ENCODE measurements at regions not wholly inside any gene's neighbourhood (a gene's known extent, or its start where the extent isn't known, plus 50 kb on each side); places are given as distances from the start of the nearest gene placed in this dataset.

DNA sequence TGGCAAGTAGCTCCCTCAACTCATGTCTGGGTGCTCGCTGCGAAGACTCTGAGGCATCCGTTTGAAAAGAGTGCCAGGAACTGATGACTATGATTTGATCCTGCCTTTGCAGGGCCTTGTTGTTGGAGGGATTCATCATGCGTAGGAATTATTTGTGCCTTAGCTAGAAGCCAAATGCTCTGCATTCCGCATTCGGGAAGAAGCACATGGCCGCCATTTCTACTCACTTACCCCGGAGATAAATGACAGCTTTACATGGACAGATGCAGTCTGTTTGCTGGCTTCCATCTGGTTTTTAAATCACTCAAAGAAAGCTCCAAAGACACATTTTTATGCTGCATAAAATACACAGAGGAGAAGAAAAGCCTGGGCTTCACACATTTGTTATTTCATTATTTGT, 363.3 kb upstream of the CDH4 start:
- Histone ChIP-seq H3K4me3 (no peak overlapping the region), H3K36me3 (replicated peaks) (no peaks in the 10 kb centered on the region), H3K27me3 (ENCODE audit: low read depth) (no peaks in the 10 kb centered on the region), H3K4me1 (no peaks in the 10 kb centered on the region), H3K9me3 (no peaks in the 10 kb centered on the region)
- no peak for DNase-seq (ENCODE audit: low spot score in 2 of 2)
- in situ Hi-C loops (cut with MboI; ENCODE audit: low sequenced_read_pairs): no loop called here

DNA sequence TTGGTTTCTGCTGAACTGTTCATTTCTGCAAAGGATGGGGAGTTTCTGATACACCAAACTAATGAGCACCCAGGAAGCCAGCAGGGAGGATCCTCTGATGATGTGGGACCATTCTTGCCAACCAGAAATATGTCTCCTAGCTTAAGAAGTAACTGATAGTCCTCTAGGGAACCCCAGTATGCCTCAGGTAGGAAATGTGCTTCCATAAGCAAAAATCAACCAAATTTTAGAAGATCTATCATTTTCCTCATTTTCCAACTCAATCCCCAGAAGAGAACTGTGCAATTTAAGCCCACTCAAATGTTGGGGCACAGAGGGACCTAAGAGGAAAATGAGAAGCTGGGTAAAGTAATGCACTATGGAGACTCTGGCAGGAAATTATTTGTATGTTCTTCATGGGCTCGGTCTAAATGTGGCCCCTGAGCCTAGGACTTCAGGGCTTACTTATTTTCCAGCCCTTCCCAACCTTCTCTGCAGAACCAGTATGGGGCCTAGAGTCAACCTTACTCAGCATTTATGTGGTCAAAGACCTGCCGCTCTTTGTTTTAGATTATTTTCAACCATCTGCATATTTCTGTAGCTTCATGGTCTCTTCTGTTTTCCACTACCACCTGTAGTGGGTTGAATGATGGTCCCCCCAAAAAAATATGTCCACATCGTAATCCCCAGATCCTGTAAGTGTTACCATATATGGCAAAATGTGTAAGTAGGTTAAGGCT, 359.8 kb upstream of the CDH4 start:
- Histone ChIP-seq H3K9me3 (no peaks in the 10 kb centered on the region), H3K27me3 (ENCODE audit: low read depth) (no peaks in the 10 kb centered on the region), H3K36me3 (replicated peaks) (no peaks in the 10 kb centered on the region), H3K4me1 (no peaks in the 10 kb centered on the region), H3K4me3 (no peak overlapping the region)
- in situ Hi-C loops (cut with MboI; ENCODE audit: low sequenced_read_pairs): no loop called here
- DNase-seq (ENCODE audit: low spot score in 2 of 2): no peak

DNA sequence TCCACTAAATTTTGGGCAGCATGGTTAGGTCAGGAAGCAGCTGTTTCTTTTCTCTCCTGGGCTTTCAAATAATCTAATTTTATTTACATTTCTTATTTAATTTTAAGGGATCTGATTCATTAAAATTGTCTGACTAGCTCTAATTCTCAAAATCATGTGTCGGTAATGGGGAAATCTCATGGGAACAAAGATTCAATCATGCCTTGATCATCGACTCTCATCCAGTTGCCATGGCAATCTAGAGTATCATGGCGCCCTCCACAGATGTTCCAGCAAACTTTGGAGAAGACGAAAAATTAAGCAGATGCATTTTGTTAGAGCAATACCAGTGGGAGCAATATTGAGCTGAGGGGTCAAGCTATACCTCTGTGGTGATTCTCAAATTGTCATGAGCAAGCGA, 358.0 kb upstream of the CDH4 start:
- Histone ChIP-seq H3K4me1 (no peaks in the 10 kb centered on the region), H3K9me3 (no peaks in the 10 kb centered on the region; the same call in 1 of the 2 replicates), H3K27me3 (ENCODE audit: low read depth) (no peaks in the 10 kb centered on the region), H3K36me3 (replicated peaks) (no peaks in the 10 kb centered on the region), H3K4me3 (no peak overlapping the region)
- in situ Hi-C loops (cut with MboI; ENCODE audit: low sequenced_read_pairs): no loop called here
- DNase-seq (ENCODE audit: low spot score in 2 of 2): no peak

DNA sequence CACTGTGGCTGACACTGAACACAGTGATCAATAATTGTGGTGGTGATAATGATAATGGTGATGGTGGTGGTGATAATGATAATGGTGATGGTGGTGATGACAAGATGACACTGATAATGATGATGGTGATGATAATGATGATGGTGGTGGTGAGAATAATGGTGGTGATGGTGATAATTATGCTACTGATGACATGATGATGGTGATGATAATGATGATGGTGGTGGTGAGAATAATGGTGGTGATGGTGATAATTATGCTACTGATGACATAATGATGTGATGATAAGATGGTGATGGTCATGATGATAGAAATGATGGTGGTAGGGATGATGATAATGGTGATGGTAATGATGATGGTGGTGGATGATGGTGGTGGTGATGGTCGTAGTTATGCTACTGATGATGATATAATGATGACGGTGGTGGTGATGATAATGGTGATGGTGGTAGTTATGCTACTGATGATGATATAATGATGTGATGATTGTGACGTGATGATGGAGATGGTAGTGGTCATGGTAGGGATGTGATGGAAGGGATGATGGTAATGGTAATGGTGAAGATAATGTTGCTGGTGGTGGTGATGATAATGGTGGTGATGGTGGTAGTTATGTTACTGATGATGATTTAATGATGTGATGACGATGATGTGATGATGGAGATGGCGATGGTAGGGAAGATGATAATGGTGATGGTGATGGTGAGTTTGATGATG, 356.5 kb upstream of the CDH4 start:
- H3K27me3 ChIP-seq (ENCODE audit: low read depth): no peaks in the 10 kb centered on the region
- H3K9me3 ChIP-seq: no peaks in the 10 kb centered on the region; the same call in 1 of the 2 replicates
- H3K4me1 ChIP-seq: no peaks in the 10 kb centered on the region
- H3K36me3 ChIP-seq (replicated peaks): no peaks in the 10 kb centered on the region
- H3K4me3 ChIP-seq: no peak overlapping the region
- in situ Hi-C loops (cut with MboI; ENCODE audit: low sequenced_read_pairs): no loop called here
- DNase-seq (ENCODE audit: low spot score in 2 of 2): no peak

DNA sequence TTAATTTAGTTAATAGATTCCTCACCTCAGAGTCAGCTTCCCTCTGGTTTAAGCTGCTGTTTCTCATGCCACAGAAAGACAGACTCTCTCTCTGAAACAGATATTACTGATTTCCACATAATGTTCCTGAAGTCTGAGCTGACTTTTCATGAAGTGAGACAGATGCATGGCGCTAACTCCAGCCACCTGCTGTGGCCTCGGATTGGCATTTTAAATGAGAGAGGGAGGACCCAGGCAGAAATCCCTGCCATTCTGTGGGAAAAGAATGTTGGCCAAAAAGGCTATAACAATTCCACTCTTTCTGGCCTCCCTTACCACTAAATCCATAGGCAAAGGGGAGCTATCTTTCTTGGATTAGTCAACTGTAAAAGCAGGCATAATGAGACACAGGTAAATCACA, 354.1 kb upstream of the CDH4 start:
- H3K4me1 ChIP-seq: no peaks in the 10 kb centered on the region
- H3K9me3 ChIP-seq: no peaks in the 10 kb centered on the region; the same call in 1 of the 2 replicates
- no peak overlapping the region for H3K4me3 ChIP-seq
- H3K27me3 ChIP-seq (ENCODE audit: low read depth): no peaks in the 10 kb centered on the region
- no peak for DNase-seq (ENCODE audit: low spot score in 2 of 2)
- in situ Hi-C loops (cut with MboI; ENCODE audit: low sequenced_read_pairs): no loop called here
- H3K36me3 ChIP-seq (replicated peaks): no peaks in the 10 kb centered on the region

DNA sequence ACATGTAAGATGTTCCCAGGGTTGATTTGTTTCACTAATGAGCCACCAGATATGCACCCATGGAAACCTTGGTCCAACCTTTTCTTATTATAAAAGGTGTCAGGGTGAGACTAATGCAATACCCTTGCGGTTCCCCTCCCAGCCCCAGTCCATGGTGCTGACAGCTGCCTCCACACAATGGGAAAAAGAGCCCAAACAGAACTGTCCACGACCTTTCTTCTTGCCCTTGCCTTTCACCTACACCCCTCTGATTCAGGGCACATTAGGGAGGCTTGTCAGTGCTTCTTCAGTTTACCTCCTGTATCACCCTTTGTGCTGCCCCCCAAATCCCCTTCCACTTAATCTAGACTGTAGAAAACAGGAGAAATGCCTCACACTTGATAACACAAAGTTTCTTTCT, 352.7 kb upstream of the CDH4 start:
- no peaks in the 10 kb centered on the region; the same call in 1 of the 2 replicates for H3K9me3 ChIP-seq
- no peak overlapping the region for H3K4me3 ChIP-seq
- DNase-seq (ENCODE audit: low spot score in 2 of 2): no peak
- H3K27me3 ChIP-seq (ENCODE audit: low read depth): no peaks in the 10 kb centered on the region
- in situ Hi-C loops (cut with MboI; ENCODE audit: low sequenced_read_pairs): no loop called here
- H3K4me1 ChIP-seq: no peaks in the 10 kb centered on the region
- H3K36me3 ChIP-seq (replicated peaks): no peaks in the 10 kb centered on the region

DNA sequence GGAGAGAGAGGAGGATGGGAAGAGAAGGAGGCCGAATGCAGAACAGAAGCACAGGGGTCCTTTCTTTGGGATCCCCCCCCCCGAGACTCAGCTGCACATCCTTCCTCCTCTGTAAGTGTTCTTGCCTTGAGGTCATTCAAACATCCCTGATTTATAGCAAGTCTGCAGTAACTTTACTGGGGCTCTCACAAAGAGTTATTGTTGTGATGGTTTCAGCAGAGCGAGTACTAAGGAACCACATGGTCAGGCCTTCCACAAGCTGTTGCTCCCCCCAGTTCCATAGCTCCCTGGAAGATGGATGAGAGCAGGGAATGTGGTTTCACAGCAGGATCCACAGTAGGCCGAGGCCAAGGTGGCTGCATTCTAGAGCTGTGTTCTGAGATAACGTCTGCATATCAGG, 351.4 kb upstream of the CDH4 start:
- H3K4me1 ChIP-seq: no peaks in the 10 kb centered on the region
- in situ Hi-C loops (cut with MboI; ENCODE audit: low sequenced_read_pairs): no loop called here

DNA sequence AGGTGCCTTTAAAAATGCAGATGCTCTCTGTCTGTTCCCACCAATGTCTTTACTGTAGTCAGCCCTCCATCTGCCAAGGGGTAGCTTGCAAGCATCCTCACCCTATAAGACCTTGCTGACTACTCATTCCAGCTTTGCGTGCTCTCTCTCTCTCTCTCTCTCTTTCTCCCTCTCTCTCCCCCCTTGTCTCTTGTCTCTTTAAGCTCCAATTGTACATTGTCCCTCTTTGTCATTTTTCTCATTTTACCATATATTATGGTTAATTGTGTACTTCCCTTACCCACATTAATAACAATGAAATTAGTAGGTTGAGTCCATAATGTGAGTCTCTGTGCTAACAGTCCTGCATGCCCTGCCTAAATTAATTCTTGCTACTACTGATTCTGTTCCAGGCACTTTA, 350.2 kb upstream of the CDH4 start:
- Histone ChIP-seq H3K9me3 (no peaks in the 10 kb centered on the region; the same call in 1 of the 2 replicates), H3K27me3 (ENCODE audit: low read depth) (no peaks in the 10 kb centered on the region), H3K36me3 (replicated peaks) (no peaks in the 10 kb centered on the region), H3K4me1 (no peaks in the 10 kb centered on the region), H3K4me3 (no peak overlapping the region)
- no peak for DNase-seq (ENCODE audit: low spot score in 2 of 2)
- in situ Hi-C loops (cut with MboI; ENCODE audit: low sequenced_read_pairs): no loop called here

More for the DNA sequence above, 351.4 kb upstream of the CDH4 start:
- Histone ChIP-seq H3K27me3 (ENCODE audit: low read depth) (no peaks in the 10 kb centered on the region), H3K36me3 (replicated peaks) (no peaks in the 10 kb centered on the region), H3K4me3 (no peak overlapping the region), H3K9me3 (no peaks in the 10 kb centered on the region; the same call in 1 of the 2 replicates)
- DNase-seq (ENCODE audit: low spot score in 2 of 2): no peak

DNA sequence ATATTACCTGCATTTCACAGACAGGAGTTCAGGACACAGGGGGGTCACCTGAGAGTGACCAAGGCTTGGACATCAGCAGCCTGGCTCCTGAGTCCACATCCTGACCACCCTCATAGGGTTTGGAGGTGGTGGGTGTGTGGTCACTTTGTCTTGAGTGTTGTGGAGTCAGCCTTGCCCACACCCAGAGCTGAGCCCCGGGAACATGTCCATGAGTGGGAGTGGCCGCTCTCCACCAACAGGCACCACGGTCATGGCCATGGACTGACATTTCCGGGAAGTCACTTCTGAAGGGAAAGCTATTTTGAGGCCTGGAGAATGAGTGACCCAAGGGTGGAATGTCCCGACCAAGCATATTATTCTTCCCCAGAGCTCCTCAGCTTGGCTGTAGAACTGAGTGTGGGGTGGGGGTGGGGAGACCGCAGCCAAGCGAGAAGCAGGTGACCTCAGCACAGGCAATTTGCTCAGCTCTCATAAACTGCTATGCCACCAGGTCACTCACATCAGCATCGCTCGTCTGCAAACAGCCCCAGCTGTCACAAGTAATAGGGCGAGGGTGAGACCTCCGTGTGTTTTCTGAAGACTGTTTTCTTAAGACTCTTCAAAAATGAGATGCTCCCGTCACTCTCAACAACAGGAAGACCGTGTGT, 348.6 kb upstream of the CDH4 start:
- Histone ChIP-seq H3K36me3 (replicated peaks) (no peaks in the 10 kb centered on the region), H3K4me1 (no peaks in the 10 kb centered on the region), H3K9me3 (no peaks in the 10 kb centered on the region), H3K27me3 (ENCODE audit: low read depth) (no peaks in the 10 kb centered on the region), H3K4me3 (no peak overlapping the region)
- in situ Hi-C loops (cut with MboI; ENCODE audit: low sequenced_read_pairs): no loop called here
- DNase-seq (ENCODE audit: low spot score in 2 of 2): no peak

DNA sequence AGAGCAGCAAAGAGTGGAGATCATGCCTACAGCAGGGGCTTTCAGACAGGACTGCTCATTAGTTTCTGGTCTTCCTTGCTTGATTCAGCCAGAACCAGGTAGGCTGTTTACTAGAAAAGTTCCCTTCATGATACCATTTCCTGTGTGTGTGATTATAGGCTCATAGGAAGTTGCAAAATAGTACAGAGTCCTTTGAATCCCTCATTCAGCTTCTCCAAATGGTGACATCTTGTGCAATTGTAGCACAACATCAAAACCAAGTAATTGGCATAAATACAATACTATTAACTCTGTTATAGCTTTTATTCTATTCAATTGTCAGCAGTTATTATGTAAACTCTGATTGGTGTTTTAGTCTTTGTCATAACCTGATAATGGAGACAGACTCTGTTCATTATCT, 347.3 kb upstream of the CDH4 start:
- DNase-seq (ENCODE audit: low spot score in 2 of 2): no peak
- Histone ChIP-seq H3K4me1 (no peaks in the 10 kb centered on the region), H3K4me3 (no peak overlapping the region), H3K9me3 (no peaks in the 10 kb centered on the region), H3K27me3 (ENCODE audit: low read depth) (no peaks in the 10 kb centered on the region), H3K36me3 (replicated peaks) (no peaks in the 10 kb centered on the region)
- in situ Hi-C loops (cut with MboI; ENCODE audit: low sequenced_read_pairs): no loop called here

DNA sequence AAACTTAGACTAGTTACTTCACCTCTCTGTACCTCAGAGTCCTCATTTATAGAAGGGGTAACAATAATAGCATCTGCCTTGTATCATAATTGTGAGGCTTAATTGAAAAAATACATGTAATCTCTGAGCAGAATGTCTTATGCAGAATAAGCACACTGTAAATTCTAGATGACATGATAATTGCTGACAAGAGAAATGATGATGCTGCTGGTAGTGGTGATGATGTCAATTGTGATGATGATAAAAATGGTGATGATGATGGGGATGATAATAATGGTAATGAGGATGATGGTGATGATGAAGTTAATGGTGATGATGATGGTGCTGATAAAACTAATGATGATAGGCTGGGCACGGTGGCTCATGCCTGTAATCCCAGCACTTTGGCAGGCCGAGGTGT, 346.1 kb upstream of the CDH4 start:
- no peak overlapping the region for H3K4me3 ChIP-seq
- no peaks in the 10 kb centered on the region for H3K27me3 ChIP-seq (ENCODE audit: low read depth)
- in situ Hi-C loops (cut with MboI; ENCODE audit: low sequenced_read_pairs): no loop called here

DNA sequence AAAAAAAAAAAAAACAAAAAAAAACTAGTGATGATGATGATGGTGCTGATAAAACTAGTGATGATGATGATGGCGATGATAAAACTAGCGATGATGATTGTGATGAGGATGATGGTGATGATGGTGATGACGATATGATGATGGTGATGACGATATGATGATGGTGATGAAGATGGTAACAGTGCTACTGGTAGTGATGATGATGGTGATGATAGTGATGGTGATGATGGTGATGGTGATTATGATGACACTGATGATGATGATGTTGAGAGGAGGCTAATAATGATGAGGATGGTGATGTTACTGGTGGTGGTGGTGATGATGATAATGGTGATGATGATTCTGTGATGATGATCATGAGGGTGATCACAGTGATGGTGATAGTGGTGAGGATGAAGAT, 345.5 kb upstream of the CDH4 start:
- in situ Hi-C loops (cut with MboI; ENCODE audit: low sequenced_read_pairs): no loop called here

More for the DNA sequence above, 346.1 kb upstream of the CDH4 start:
- DNase-seq (ENCODE audit: low spot score in 2 of 2): no peak
- Histone ChIP-seq H3K9me3 (no peaks in the 10 kb centered on the region), H3K4me1 (no peaks in the 10 kb centered on the region), H3K36me3 (replicated peaks) (no peaks in the 10 kb centered on the region)

DNA sequence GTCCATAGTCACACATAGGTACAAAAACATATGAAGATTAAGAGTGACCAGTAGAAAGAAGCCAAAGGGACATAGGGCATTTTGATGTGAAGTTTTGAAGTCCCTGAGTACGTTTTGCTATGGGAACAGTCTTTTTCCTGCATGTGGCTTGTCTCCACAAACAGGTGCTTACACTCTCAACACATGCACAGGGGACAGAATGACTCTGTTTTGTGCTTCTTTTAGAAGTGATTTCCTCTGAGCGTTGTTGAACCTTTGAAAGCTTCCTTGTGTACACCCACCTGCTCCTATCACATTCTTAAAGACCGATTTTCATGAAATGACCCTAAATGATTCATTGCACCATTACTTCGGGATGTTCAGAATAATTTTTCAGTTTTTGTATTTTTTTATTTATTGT, 338.8 kb upstream of the CDH4 start:
- H3K4me1 ChIP-seq: no peaks in the 10 kb centered on the region
- no peaks in the 10 kb centered on the region for H3K36me3 ChIP-seq (replicated peaks)
- H3K27me3 ChIP-seq (ENCODE audit: low read depth): no peaks in the 10 kb centered on the region
- H3K9me3 ChIP-seq: no peaks in the 10 kb centered on the region
- H3K4me3 ChIP-seq: no peak overlapping the region
- in situ Hi-C loops (cut with MboI; ENCODE audit: low sequenced_read_pairs): no loop called here
- no peak for DNase-seq (ENCODE audit: low spot score in 2 of 2)

More for the DNA sequence above, 345.5 kb upstream of the CDH4 start:
- Histone ChIP-seq H3K27me3 (ENCODE audit: low read depth) (no peaks in the 10 kb centered on the region), H3K9me3 (no peaks in the 10 kb centered on the region), H3K4me1 (no peaks in the 10 kb centered on the region), H3K36me3 (replicated peaks) (no peaks in the 10 kb centered on the region), H3K4me3 (no peak overlapping the region)
- DNase-seq (ENCODE audit: low spot score in 2 of 2): no peak

DNA sequence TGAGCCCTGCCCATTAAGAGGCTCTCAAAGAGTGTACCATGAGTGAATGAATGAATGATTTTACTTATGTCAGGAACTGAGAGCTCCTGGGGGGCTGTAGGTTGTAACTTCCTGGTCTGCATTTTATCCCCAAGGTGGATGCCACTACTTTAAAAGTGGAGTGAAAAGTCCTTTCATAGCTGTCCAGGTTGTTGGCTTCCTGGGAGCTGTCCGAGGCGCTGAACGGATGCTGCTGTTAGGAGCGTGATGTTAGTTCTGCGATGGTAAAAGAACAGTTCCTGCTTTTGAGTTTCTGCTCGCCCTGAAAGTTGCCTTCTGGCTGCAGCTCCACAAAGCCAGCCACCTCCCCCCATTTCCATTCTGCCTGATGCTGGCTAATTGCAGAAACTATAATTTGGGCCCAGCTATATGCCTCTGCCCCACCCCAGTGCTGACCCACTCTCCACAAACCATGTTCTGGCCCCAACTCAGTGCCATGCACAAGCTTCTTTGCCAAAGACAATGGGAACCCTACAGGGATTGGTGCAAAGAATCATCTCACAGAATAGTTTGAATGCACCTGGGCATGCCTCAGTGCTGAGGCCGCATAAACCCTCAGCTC, 330.9 kb upstream of the CDH4 start:
- H3K9me3 ChIP-seq: no peaks in the 10 kb centered on the region
- H3K4me1 ChIP-seq: no peaks in the 10 kb centered on the region
- in situ Hi-C loops (cut with MboI; ENCODE audit: low sequenced_read_pairs): no loop called here
- no peaks in the 10 kb centered on the region for H3K27me3 ChIP-seq (ENCODE audit: low read depth)
- no peak for DNase-seq (ENCODE audit: low spot score in 2 of 2)
- no peak overlapping the region for H3K4me3 ChIP-seq
- no peaks in the 10 kb centered on the region for H3K36me3 ChIP-seq (replicated peaks)
